Ascending aorta (tissue), 2 donors: ENCODE measurements at regions not wholly inside any gene's neighbourhood (a gene's known extent, or its start where the extent isn't known, plus 50 kb on each side); places are given as distances from the start of the nearest gene placed in this dataset.
A peak's percentile ranks its signal among the peaks of the same experiment; 100 is the strongest.

Source experiments
- DNase-seq, 2 donors: peaks; one replicate each; pipeline ENCODE4 v3.0.0-alpha.2; 2019; ENCODE audit warnings: low spot score in 2 of 2
- H3K27ac ChIP-seq, 2 donors: fragments of 200-600 bp; sonication (generic); one replicate each; pipeline ENCODE4 v1.5.1; 2016 to 2017; ENCODE audit warnings: mild to moderate bottlenecking in 1 of 2
- H3K27me3 ChIP-seq: fragments of 200-600 bp; sonication (generic); one replicate; pipeline ENCODE4 v1.5.1; 2017
- H3K36me3 ChIP-seq, 2 donors: fragments of 200-600 bp; sonication (generic); one replicate each; pipeline ENCODE4 v1.5.1; 2016
- H3K4me1 ChIP-seq, 2 donors: fragments of 200-600 bp; sonication (generic); one replicate each; pipeline ENCODE4 v1.5.1; 2016 to 2017; ENCODE audit warnings: mild to moderate bottlenecking in 1 of 2
- H3K4me3 ChIP-seq, 2 donors: fragments of 200-600 bp; sonication (generic); one replicate each; pipeline ENCODE4 v1.5.1; 2016 to 2017; ENCODE audit warnings: mild to moderate bottlenecking in 1 of 2
- H3K9me3 ChIP-seq, 2 donors: fragments of 200-600 bp; sonication (generic); one replicate each; pipeline ENCODE4 v1.5.1; 2016
- CTCF ChIP-seq, 3 experiments: fragments of 200-600 bp in 2 of 3; fragments of 450-650 bp in 1 of 3; sonication (generic) in 2 of 3; IDR thresholded peaks; one replicate each; pipeline ENCODE4 v1.5.1; 2016 to 2019; ENCODE audit warnings: antibody characterized with exemption in 3 of 3, mild to moderate bottlenecking in 1 of 3, moderate library complexity in 1 of 3
- intact Hi-C: fragments of 100-400 bp; cut with DNase I; formaldehyde crosslinking; loops from one replicate; pipeline ENCODE4 v1.15.1; 2023

GRCh38 chr2:145927131-145927950 is 1407.4 kb upstream of the ZEB2 start:
- H3K4me1 ChIP-seq = no peaks in the 10 kb centered on the region
- no peak for DNase-seq
- no peak for TF ChIP-seq CTCF (IDR thresholded peaks at IDR 0.05)
- H3K36me3 ChIP-seq = no peaks in the 10 kb centered on the region
- no peaks in the 10 kb centered on the region for H3K27me3 ChIP-seq
- no peak overlapping the region for H3K4me3 ChIP-seq
- no peak overlapping the region for H3K27ac ChIP-seq
- intact Hi-C loops = no loop called here
- no peaks in the 10 kb centered on the region for H3K9me3 ChIP-seq

GRCh38 chr2:145925591-145925990 is 1405.7 kb upstream of the ZEB2 start:
- TF ChIP-seq CTCF (IDR thresholded peaks at IDR 0.05) = no peak
- H3K9me3 ChIP-seq = no peaks in the 10 kb centered on the region
- no peaks in the 10 kb centered on the region for H3K4me1 ChIP-seq
- H3K4me3 ChIP-seq = no peak overlapping the region
- intact Hi-C loops = no loop called here
- no peaks in the 10 kb centered on the region for H3K36me3 ChIP-seq
- H3K27ac ChIP-seq = no peak overlapping the region
- H3K27me3 ChIP-seq = no peaks in the 10 kb centered on the region
- no peak for DNase-seq

- no peaks in the 10 kb centered on the region for H3K9me3 ChIP-seq
- DNase-seq = no peak
- no peaks in the 10 kb centered on the region for H3K36me3 ChIP-seq
- H3K4me3 ChIP-seq = no peak overlapping the region
- intact Hi-C loops = no loop called here
- TF ChIP-seq CTCF (IDR thresholded peaks at IDR 0.05) = peak in 1 of 3 experiments; percentile 21
- no peak overlapping the region for H3K27ac ChIP-seq
- peaks cover 0 to 2% of the 10 kb centered on the region in 2 donors for H3K4me1 ChIP-seq
- H3K27me3 ChIP-seq = no peaks in the 10 kb centered on the region
Measured at GRCh38 chr2:145919477-145919876, 1399.6 kb upstream of the ZEB2 start.

GRCh38 chr2:145918951-145919350 is 1399.0 kb upstream of the ZEB2 start:
- Histone ChIP-seq H3K4me1 (peaks cover 0 to 2% of the 10 kb centered on the region in 2 donors), H3K36me3 (no peaks in the 10 kb centered on the region), H3K27me3 (no peaks in the 10 kb centered on the region), H3K4me3 (no peak overlapping the region), H3K27ac (no peak overlapping the region), H3K9me3 (no peaks in the 10 kb centered on the region)
- no peak for DNase-seq
- TF ChIP-seq CTCF (IDR thresholded peaks at IDR 0.05) = no peak
- intact Hi-C loops = no loop called here

GRCh38 chr2:145916799-145917198 is 1396.9 kb upstream of the ZEB2 start:
- no peak for DNase-seq
- intact Hi-C loops = no loop called here
- Histone ChIP-seq H3K27me3 (no peaks in the 10 kb centered on the region), H3K36me3 (no peaks in the 10 kb centered on the region), H3K4me3 (no peak overlapping the region), H3K9me3 (no peaks in the 10 kb centered on the region), H3K4me1 (peaks cover 0 to 2% of the 10 kb centered on the region in 2 donors), H3K27ac (no peak overlapping the region)
- no peak for TF ChIP-seq CTCF (IDR thresholded peaks at IDR 0.05)
